Muscle layer of colon (tissue), 2 donors: ENCODE measurements at regions not wholly inside any gene's neighbourhood (a gene's known extent, or its start where the extent isn't known, plus 50 kb on each side); places are given as distances from the start of the nearest gene placed in this dataset.

Experiments
- H3K27ac ChIP-seq: one replicate; pipeline ENCODE4 v1.7.0; 2013; ENCODE audit warnings: low read depth, mild to moderate bottlenecking, low read length, moderate library complexity
- H3K27me3 ChIP-seq, 2 donors: one replicate each; pipeline ENCODE4 v1.7.0; 2013; ENCODE audit warnings: low read length in 2 of 2, mild to moderate bottlenecking in 2 of 2; ENCODE audit not compliant: insufficient read depth in 2 of 2, control insufficient read depth in 1 of 2
- H3K36me3 ChIP-seq: one replicate; pipeline ENCODE4 v1.7.0; 2013; ENCODE audit warnings: mild to moderate bottlenecking, low read length; ENCODE audit not compliant: insufficient read depth
- H3K4me1 ChIP-seq: one replicate; pipeline ENCODE4 v1.7.0; 2013; ENCODE audit warnings: mild to moderate bottlenecking, low read length; ENCODE audit not compliant: insufficient read depth
- H3K4me3 ChIP-seq, 2 donors: one replicate each; pipeline ENCODE4 v1.7.0; 2013; ENCODE audit warnings: low read length in 2 of 2, low read depth in 1 of 2, mild to moderate bottlenecking in 1 of 2, moderate library complexity in 1 of 2
- H3K9ac ChIP-seq: one replicate; pipeline ENCODE4 v1.7.0; 2013; ENCODE audit warnings: low read length
- H3K9me3 ChIP-seq: one replicate; pipeline ENCODE4 v1.7.0; 2013; ENCODE audit warnings: mild to moderate bottlenecking, low read length
- donor health status: abdominal sarcoma.
- donor health status: Adenocarcinoma of cecum.

DNA sequence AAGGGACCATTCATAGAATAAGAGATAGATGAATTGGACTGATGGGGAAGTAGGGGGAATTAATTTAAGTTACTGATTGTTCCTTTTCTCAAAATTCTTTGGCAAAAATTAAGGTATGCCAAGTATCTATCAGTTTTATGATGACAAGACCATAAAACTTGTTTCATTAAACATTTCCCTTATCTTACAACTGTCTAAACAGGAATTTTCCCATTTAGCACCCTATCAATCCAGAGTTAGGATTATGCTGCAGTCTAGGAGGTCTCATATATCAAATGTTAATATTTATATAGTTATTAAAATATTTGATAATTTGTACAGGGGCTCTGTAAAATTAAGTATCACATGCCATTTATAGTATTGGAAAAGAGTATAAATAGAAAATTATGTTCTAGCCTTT, 51.5 kb upstream of the ARID1B start:
- no peak overlapping the region for H3K27ac ChIP-seq
- H3K4me1 ChIP-seq, result peaks cover 9% of the 10 kb centered on the region
- no peaks in the 10 kb centered on the region for H3K27me3 ChIP-seq
- no peak overlapping the region for H3K9ac ChIP-seq
- H3K9me3 ChIP-seq, result no peaks in the 10 kb centered on the region
- H3K36me3 ChIP-seq, result no peaks in the 10 kb centered on the region
- H3K4me3 ChIP-seq, result no peak overlapping the region

DNA sequence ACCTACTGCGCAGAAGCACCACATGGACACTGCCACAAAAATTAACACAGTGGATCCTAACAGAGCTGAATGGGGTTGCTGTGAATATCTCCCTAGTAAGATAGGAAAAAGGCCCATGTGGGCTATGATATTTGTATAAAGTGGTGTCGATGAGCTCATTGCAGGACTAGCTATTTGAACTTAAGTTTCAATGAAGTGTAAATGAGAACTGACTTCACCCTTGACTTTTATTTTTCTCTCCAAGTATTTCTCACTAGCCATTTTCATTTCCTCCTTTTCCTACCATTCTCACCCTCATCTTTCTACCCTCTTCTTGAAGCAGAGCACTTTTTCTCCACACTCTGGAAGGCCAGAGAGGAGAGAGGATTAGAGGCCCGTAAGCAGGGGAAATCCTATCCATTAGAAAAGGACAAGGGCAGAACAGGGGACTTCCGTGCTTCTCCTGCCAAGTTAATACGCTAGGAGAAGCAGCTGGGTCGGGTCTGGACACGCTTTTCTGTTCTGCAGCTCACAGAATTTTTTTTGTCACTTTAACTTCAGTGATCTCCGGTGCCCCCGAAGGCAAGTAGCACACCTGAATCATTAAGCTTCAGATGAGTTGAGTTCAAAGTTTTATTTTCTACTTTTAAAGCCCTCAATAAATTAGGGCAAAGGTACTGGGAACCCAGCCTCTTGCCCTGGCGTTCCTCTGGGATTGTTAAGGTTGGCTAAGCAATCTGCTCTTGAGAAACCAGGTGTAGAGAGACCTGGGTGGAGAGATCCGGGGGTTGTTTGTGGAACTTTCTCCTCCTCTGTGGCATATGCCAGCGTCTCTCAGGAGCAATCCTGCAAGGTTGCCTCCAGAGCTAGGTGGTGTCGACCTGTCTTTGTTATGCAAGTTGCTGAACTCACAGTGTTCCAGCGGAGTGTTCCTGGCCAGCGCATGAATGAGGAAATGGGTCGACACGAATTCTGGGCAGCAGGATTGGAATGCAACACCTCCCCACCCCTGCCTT, 56.2 kb upstream of the ARID1B start:
- Histone ChIP-seq H3K4me1 (peaks cover 20% of the 10 kb centered on the region), H3K9ac (peak overlapping the region; percentile 5), H3K27ac (peak overlapping the region; percentile 79), H3K9me3 (no peaks in the 10 kb centered on the region), H3K27me3 (no peaks in the 10 kb centered on the region), H3K4me3 (no peak overlapping the region), H3K36me3 (no peaks in the 10 kb centered on the region)

DNA sequence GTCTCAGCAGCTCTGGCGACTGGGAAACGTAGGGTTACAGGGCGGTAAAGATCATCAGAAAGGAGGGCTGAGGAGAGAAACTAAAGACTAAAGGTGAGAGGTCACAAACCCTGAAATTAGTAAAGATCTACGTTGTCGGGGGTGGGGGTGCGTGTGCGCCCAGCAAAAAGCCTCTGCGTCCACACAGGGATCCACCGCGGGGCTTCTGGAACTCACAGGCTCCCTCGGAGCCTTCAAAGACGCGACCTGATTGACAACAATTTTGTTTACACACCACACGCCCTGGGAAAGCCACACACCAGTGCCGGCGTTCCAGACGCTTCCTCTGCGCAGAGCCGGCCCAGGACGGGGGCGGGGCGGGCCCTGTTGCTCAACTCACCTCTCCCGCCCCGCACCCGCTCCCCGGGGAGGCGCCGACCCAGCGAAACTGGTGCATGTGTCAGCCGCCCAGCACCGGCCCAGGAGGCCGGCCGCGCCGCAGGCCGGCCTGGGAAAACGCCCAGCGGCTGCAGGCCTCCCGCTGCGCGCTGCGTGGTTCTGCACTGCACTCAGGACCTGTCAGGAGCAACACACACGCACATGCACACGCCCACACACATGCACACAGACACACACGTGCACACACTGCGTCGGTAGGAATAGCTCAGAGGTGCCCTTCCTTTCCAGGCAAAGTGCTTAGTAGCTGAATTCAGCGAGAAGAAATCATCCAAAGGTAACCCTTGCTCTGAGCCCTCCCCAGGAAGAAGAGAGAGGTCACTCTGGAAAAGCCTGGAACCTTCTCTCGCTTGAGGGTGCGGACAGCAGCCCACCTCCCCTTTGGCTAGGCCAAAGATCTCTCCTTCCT, 57.2 kb upstream of the ARID1B start:
- H3K4me1 ChIP-seq, result peaks cover 20% of the 10 kb centered on the region
- H3K4me3 ChIP-seq, result peak overlapping the region; percentile 38 to 70
- H3K9me3 ChIP-seq, result no peaks in the 10 kb centered on the region
- peak overlapping the region; percentile 79 for H3K27ac ChIP-seq
- peak overlapping the region; percentile 59 for H3K9ac ChIP-seq
- H3K36me3 ChIP-seq, result no peaks in the 10 kb centered on the region
- H3K27me3 ChIP-seq, result no peaks in the 10 kb centered on the region

DNA sequence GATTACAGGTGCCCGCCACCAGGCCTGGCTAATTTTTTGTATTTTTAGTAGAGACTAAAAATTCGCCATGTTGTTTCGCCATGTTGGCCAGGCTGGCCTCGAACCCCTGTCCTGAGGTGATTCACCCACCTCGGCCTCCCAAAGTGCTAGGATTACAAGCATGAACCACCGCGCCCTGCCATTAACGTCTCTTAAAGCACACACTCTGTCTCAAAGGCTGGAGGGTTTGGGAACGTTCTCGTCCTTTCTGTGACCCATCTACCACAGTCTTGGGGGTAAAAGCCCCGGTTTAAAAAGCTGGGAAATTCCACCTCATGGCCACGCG, 57.8 kb upstream of the ARID1B start:
- H3K27me3 ChIP-seq, result no peaks in the 10 kb centered on the region
- peak overlapping the region; percentile 79 for H3K27ac ChIP-seq
- peaks cover 20% of the 10 kb centered on the region for H3K4me1 ChIP-seq
- H3K9me3 ChIP-seq, result no peaks in the 10 kb centered on the region
- peak overlapping the region; percentile 59 for H3K9ac ChIP-seq
- no peaks in the 10 kb centered on the region for H3K36me3 ChIP-seq
- H3K4me3 ChIP-seq, result peak overlapping the region; percentile 38 to 70

- Histone ChIP-seq H3K27me3 (no peaks in the 10 kb centered on the region), H3K9me3 (no peaks in the 10 kb centered on the region), H3K27ac (no peak overlapping the region), H3K4me3 (no peak overlapping the region), H3K36me3 (no peaks in the 10 kb centered on the region), H3K9ac (no peak overlapping the region), H3K4me1 (peaks cover 20% of the 10 kb centered on the region)
Measured at GRCh38 chr6:156718647-156719394, 58.4 kb upstream of the ARID1B start.

GRCh38 chr6:156717542-156717941, 59.6 kb upstream of the ARID1B start:
- Histone ChIP-seq H3K4me1 (peaks cover 20% of the 10 kb centered on the region), H3K27ac (no peak overlapping the region), H3K27me3 (no peaks in the 10 kb centered on the region), H3K9ac (no peak overlapping the region), H3K9me3 (no peaks in the 10 kb centered on the region), H3K36me3 (no peaks in the 10 kb centered on the region), H3K4me3 (no peak overlapping the region)

DNA sequence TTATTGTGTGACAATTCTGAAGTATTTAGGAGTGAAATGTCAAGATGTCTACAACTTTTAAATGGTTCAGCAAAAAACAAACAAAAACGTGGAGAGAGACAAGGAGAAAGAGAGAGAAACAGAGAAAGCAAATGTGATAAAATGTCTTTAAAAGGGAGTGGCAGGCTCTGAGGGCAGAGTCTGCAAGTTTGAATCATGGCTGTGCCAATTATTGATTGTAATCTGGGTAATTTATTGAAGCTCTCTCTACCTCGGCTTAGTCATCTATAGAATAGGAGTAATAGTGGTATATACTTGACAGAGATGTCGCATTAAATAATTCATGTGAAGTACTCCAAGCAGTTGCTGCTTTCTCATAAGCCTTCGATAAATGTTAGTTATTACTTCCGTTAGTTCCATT, 61.3 kb upstream of the ARID1B start:
- Histone ChIP-seq H3K4me1 (peaks cover 13% of the 10 kb centered on the region), H3K9ac (no peak overlapping the region), H3K4me3 (no peak overlapping the region), H3K9me3 (no peaks in the 10 kb centered on the region), H3K36me3 (no peaks in the 10 kb centered on the region), H3K27ac (no peak overlapping the region), H3K27me3 (no peaks in the 10 kb centered on the region)

- no peaks in the 10 kb centered on the region for H3K36me3 ChIP-seq
- H3K4me3 ChIP-seq, result no peak overlapping the region
- H3K4me1 ChIP-seq, result no peaks in the 10 kb centered on the region
- H3K27ac ChIP-seq, result no peak overlapping the region
- H3K9me3 ChIP-seq, result no peaks in the 10 kb centered on the region
- H3K9ac ChIP-seq, result no peak overlapping the region
- no peaks in the 10 kb centered on the region for H3K27me3 ChIP-seq
Measured at GRCh38 chr6:156713548-156713947, 63.6 kb upstream of the ARID1B start.

GRCh38 chr6:156710479-156710878, 66.7 kb upstream of the ARID1B start:
- Histone ChIP-seq H3K9ac (no peak overlapping the region), H3K27ac (no peak overlapping the region), H3K4me1 (no peaks in the 10 kb centered on the region), H3K9me3 (no peaks in the 10 kb centered on the region), H3K36me3 (no peaks in the 10 kb centered on the region), H3K27me3 (no peaks in the 10 kb centered on the region), H3K4me3 (no peak overlapping the region)

DNA sequence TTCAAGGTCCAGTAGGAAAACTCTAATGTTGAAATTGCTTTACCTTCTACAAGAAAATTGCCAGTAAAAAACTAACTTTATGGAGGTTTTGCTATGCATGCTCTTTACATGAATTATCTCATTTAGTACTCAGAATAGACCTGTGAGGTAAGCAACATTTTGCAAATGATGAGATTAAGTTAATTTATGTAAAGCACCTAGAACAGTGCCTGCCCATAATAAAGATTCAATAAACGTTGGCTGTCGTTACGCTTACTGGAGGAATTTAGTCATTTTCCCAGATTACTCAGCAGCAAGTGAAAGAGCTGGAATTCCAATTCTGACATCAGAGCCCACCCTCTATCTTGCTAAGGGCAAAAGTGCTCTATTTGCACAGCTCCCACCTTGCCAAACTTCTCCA, 69.4 kb upstream of the ARID1B start:
- Histone ChIP-seq H3K9me3 (no peaks in the 10 kb centered on the region), H3K27ac (no peak overlapping the region), H3K9ac (no peak overlapping the region), H3K4me3 (no peak overlapping the region), H3K36me3 (no peaks in the 10 kb centered on the region), H3K4me1 (no peaks in the 10 kb centered on the region), H3K27me3 (no peaks in the 10 kb centered on the region)

GRCh38 chr6:156703719-156704118, 73.5 kb upstream of the ARID1B start:
- Histone ChIP-seq H3K4me3 (no peak overlapping the region), H3K9ac (no peak overlapping the region), H3K27me3 (no peaks in the 10 kb centered on the region), H3K4me1 (no peaks in the 10 kb centered on the region), H3K9me3 (no peaks in the 10 kb centered on the region), H3K27ac (no peak overlapping the region), H3K36me3 (no peaks in the 10 kb centered on the region)
